ENCODE measurements at regions not wholly inside any gene's neighbourhood (a gene's known extent, or its start where the extent isn't known, plus 50 kb on each side); places are given as distances from the start of the nearest gene placed in this dataset.
"Not testable (repeated sequence)": the region's sequence is repeated elsewhere in the genome, so short reads cannot be mapped to it uniquely, and the experiment has no call there.

DNA sequence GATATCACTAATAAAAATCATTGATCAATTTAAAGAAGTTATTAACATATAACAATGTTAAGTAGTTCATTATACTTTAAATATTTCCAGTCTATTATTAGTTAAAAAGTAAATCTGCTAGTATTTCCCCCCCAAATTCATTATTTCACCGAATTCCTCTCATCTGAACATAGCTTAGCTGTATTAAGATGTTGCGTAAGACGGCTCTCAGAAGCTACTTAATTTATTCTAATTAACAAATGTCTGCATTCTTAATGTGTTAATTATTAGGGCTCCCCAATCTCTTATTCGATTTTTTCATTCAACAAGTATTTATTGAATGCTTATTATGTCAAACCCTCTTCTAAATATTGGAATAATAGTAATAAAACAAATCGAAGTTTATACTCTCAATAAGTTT is 290.7 kb downstream of the TRIML1 start:
- no peak overlapping the region for H3K27ac ChIP-seq
- H3K4me3 ChIP-seq: no peak overlapping the region

DNA sequence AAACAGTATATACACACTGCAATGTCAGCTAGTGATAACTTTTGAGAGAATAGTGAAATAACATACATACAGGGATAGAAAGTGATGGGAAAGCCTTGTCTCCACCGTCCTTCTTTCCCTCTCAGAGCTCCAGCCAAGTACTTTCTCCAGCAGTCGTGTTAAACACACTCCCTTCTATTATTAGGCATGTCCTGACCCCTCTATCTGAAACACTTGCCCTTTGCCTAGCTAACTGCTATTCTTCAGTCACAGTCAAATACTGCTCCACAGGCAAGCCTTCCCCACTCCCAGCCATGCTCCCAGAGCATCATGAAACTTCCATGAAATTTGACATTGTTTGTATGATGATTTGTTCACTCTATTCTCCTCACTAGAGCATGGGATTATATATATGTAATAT is 291.1 kb downstream of the TRIML1 start:
- no peak overlapping the region for H3K4me3 ChIP-seq
- no peak overlapping the region for H3K27ac ChIP-seq

- H3K27ac ChIP-seq: no peak overlapping the region
- H3K4me3 ChIP-seq: no peak overlapping the region
These were observed 293.1 kb downstream of the TRIML1 start for GRCh38 chr4:188432328-188432727.

GRCh38 chr4:188433741-188434315 is 294.6 kb downstream of the TRIML1 start:
- H3K4me3 ChIP-seq: no peak overlapping the region
- no peak overlapping the region for H3K27ac ChIP-seq

GRCh38 chr4:188434643-188435042 is 295.4 kb downstream of the TRIML1 start:
- no peak overlapping the region for H3K4me3 ChIP-seq
- H3K27ac ChIP-seq: no peak overlapping the region

GRCh38 chr4:188435381-188435780 is 296.1 kb downstream of the TRIML1 start:
- H3K4me3 ChIP-seq: no peak overlapping the region
- H3K27ac ChIP-seq: no peak overlapping the region

- Histone ChIP-seq H3K27ac (no peak overlapping the region), H3K4me3 (no peak overlapping the region)
These were observed 298.3 kb downstream of the TRIML1 start for GRCh38 chr4:188437535-188437934.

- not testable (repeated sequence) for H3K4me3 ChIP-seq, H3K27ac ChIP-seq
These were observed 299.2 kb downstream of the TRIML1 start for GRCh38 chr4:188438391-188438824.

- no peak overlapping the region for H3K4me3 ChIP-seq
These were observed 300.5 kb downstream of the TRIML1 start for GRCh38 chr4:188439641-188440311.

DNA sequence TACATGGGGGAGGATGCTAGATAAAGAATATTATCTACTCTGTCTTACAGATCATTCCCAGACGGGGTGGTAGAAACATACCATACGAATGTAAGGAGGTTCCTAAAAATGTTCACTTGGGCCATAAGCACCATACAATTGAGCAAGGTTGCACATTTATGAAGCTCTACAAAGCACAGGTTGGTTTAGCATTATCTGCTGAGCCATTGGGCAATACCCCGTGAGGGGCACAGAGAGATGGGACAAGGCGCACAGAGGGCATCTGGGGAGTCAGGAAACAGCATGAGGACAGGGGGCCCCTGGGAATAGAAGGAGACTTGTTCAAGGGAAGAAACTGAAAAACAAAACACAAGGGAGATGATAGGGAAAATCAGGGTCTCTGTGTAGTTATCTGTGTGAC is 305.3 kb downstream of the TRIML1 start:
- H3K27ac ChIP-seq: no peak overlapping the region
- no peak overlapping the region for H3K4me3 ChIP-seq

More at GRCh38 chr4:188439641-188440311, 300.5 kb downstream of the TRIML1 start:
- no peak overlapping the region for H3K27ac ChIP-seq

GRCh38 chr4:188448996-188449395 is 309.8 kb downstream of the TRIML1 start:
- not testable (repeated sequence) for H3K27ac ChIP-seq, H3K4me3 ChIP-seq

DNA sequence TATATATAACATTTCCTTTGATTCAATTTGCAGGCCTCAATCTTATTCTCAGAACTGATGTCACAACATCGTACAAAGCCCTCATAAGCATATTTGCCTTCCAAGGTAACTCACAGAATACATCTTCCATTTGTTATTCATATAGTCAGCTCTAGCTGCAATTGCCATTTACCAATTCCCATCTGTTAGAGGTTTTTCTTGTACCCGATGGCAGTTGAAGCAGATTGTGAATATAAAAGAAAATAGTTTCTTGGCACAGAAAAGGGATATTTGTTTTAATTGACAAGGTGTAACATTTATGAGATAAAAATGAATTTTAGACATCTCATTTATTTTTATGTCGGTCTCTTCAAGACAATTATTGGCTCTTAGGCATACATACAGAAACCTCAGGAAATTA is 311.3 kb downstream of the TRIML1 start:
- Histone ChIP-seq H3K4me3 (no peak overlapping the region), H3K27ac (no peak overlapping the region)

DNA sequence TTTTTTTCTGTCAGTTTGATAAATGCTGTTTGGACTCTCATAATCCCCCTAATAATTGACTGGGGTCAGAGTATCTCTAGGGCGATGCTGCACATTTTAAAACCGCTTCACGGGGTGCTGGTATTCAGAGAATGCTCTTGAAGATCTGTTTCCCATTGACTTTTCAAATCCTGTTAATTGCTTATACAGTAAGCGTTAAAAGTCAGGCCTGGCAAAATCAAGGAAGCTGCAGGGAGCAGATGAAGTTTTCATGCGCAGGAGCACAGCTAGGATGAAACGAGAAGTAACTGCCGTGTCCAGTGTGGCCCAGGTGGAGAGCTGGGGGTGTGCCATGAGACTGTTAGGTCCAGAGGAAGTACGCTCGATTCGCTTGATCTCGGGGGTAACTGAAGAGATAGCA is 312.9 kb downstream of the TRIML1 start:
- H3K27ac ChIP-seq: no peak overlapping the region
- no peak overlapping the region for H3K4me3 ChIP-seq

- H3K27ac ChIP-seq: no peak overlapping the region
- H3K4me3 ChIP-seq: no peak overlapping the region
These were observed 315.3 kb downstream of the TRIML1 start for GRCh38 chr4:188454575-188454974.

- peak overlapping the region in 1 of 7 experiments; percentile 6 for H3K4me3 ChIP-seq
These were observed 316.0 kb downstream of the TRIML1 start for GRCh38 chr4:188455062-188455752.

GRCh38 chr4:188459381-188459780 is 320.1 kb downstream of the TRIML1 start:
- H3K27ac ChIP-seq: no peak overlapping the region
- no peak overlapping the region for H3K4me3 ChIP-seq

More at GRCh38 chr4:188455062-188455752, 316.0 kb downstream of the TRIML1 start:
- no peak overlapping the region for H3K27ac ChIP-seq

DNA sequence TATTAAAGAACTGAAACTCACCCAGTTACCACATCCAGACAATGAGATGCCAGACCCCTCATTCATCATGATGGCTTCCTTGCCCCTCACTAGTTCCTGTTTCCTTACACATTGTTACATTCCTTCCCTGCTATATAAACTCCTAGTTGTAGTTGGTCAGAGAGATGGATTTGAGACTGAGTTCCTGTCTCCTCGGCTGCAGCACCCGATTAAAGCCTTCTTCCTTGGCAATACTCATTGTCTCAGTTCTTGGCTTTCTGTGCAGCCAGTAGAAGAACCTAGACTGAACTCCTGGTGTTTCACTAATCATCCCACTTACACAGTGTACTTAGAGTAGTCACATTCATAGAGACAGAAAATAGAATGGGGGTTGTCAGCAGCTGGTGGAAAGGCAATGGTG is 324.7 kb downstream of the TRIML1 start:
- H3K4me3 ChIP-seq: no peak overlapping the region
- no peak overlapping the region for H3K27ac ChIP-seq

DNA sequence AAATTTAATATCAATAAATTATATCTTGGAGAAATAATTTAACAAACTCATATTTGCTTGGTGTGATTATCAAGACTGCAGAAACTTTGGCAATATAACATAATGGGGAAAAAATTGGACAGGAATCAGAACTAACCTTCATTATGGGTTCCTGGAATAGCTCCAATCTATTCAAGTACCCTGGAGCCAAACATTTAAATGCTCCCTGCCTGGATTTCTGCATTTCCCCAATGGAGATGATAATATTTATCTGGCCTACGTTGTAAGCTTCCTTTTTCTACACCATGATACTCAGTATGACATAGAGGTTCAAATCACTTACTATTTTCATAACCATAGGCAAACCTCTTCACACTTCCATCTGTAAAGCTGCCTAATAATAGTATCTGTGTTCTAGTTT is 326.8 kb downstream of the TRIML1 start:
- H3K4me3 ChIP-seq: no peak overlapping the region

GRCh38 chr4:188484256-188484655 is 345.0 kb downstream of the TRIML1 start:
- Histone ChIP-seq H3K4me3 (no peak overlapping the region), H3K27ac (no peak overlapping the region)

More for the DNA sequence above, 326.8 kb downstream of the TRIML1 start:
- no peak overlapping the region for H3K27ac ChIP-seq

DNA sequence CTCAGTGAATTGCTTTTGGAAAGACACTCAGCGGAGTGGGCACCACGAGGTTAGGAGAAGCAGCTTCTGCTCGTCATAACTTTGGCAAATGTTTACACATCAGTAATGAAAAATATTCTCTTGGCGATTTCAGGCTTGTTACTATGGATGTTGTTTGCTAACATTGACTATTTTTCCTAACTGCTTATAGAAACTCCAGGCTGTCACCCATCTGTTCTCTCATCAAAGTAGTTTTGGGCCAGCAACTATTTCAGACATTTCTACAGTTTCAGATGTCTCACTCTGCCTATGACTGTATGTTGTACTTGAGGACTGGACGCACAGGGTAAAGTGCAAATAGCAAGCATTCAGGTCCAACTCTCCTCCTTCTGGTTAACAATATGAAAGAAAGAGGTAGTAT is 346.7 kb downstream of the TRIML1 start:
- no peak overlapping the region for H3K4me3 ChIP-seq

GRCh38 chr4:188492886-188493285 is 353.6 kb downstream of the TRIML1 start:
- Histone ChIP-seq H3K27ac (no peak overlapping the region), H3K4me3 (no peak overlapping the region)

More for the DNA sequence above, 346.7 kb downstream of the TRIML1 start:
- no peak overlapping the region for H3K27ac ChIP-seq

Data from skin epidermis (tissue), 12 donors.